Testis (tissue), 2 donors: ENCODE measurements at regions not wholly inside any gene's neighbourhood (a gene's known extent, or its start where the extent isn't known, plus 50 kb on each side); places are given as distances from the start of the nearest gene placed in this dataset.

Experiments
- CTCF ChIP-seq, 3 experiments: fragments of 450-650 bp in 2 of 3; fragments of 200-600 bp in 1 of 3; sonication (generic) in 1 of 3; IDR thresholded peaks; one replicate each; pipeline ENCODE4 v1.5.1; 2016 to 2019; ENCODE audit warnings: antibody characterized with exemption in 3 of 3, mild to moderate bottlenecking in 2 of 3, moderate library complexity in 1 of 3
- POLR2A ChIP-seq: fragments of 450-650 bp; IDR thresholded peaks from one replicate; pipeline ENCODE4 v1.6.1; 2017; ENCODE audit warnings: antibody characterized with exemption, mild to moderate bottlenecking, moderate library complexity

- TF ChIP-seq POLR2A (no peak), CTCF (IDR thresholded peaks at IDR 0.05) (no peak)
These were observed 155.6 kb upstream of the MON1B start for GRCh38 chr16:77035361-77035760.
